Hepatocyte (in vitro differentiated cells): ENCODE measurements at regions not wholly inside any gene's neighbourhood (a gene's known extent, or its start where the extent isn't known, plus 50 kb on each side); places are given as distances from the start of the nearest gene placed in this dataset.

ENCODE experiments used
- DNase-seq: peaks from one replicate; pipeline ENCODE4 v3.0.0-alpha.2; 2016; ENCODE audit warnings: low spot score
- H2AFZ ChIP-seq: fragments of 200-600 bp; sonication (generic); 2 replicates; pipeline ENCODE4 v1.6.0; 2016; ENCODE audit warnings: antibody characterized with exemption, mild to moderate bottlenecking
- H3K27ac ChIP-seq: fragments of 200-600 bp; sonication (generic); 2 replicates; pipeline ENCODE4 v1.5.1; 2016; ENCODE audit warnings: mild to moderate bottlenecking
- H3K27me3 ChIP-seq: fragments of 200-600 bp; sonication (generic); 2 replicates; pipeline ENCODE4 v1.6.1; 2016
- H3K36me3 ChIP-seq: fragments of 200-600 bp; sonication (generic); replicated peaks from 2 replicates; pipeline ENCODE4 v1.5.1; 2016; ENCODE audit warnings: low read depth; ENCODE audit not compliant: insufficient read depth
- H3K4me1 ChIP-seq: fragments of 200-600 bp; sonication (generic); 2 replicates; pipeline ENCODE4 v1.5.1; 2016; ENCODE audit warnings: mild to moderate bottlenecking, moderate library complexity; ENCODE audit not compliant: insufficient read depth
- H3K4me2 ChIP-seq: fragments of 200-600 bp; sonication (generic); 2 replicates; pipeline ENCODE4 v1.6.0; 2016
- H3K4me3 ChIP-seq: fragments of 200-600 bp; sonication (generic); 2 replicates; pipeline ENCODE4 v1.5.1; 2016; ENCODE audit warnings: mild to moderate bottlenecking
- H3K79me2 ChIP-seq: fragments of 200-600 bp; sonication (generic); 2 replicates; pipeline ENCODE4 v1.6.0; 2017; ENCODE audit warnings: mild to moderate bottlenecking
- H3K9me2 ChIP-seq: fragments of 200-600 bp; sonication (generic); replicated peaks from 2 replicates; pipeline ENCODE4 v1.6.0; 2017; ENCODE audit warnings: mild to moderate bottlenecking; ENCODE audit not compliant: insufficient read depth
- H3K9me3 ChIP-seq: fragments of 200-600 bp; sonication (generic); 2 replicates; pipeline ENCODE4 v1.5.1; 2016; ENCODE audit warnings: low read depth, mild to moderate bottlenecking
- H4K20me1 ChIP-seq: fragments of 200-600 bp; sonication (generic); 2 replicates; pipeline ENCODE4 v1.6.0; 2016; ENCODE audit warnings: mild to moderate bottlenecking; ENCODE audit not compliant: insufficient read depth, poor library complexity, severe bottlenecking
- EZH2 ChIP-seq: fragments of 200-600 bp; sonication (generic); IDR thresholded peaks from 2 replicates; pipeline ENCODE4 v1.6.1; 2016; ENCODE audit warnings: antibody characterized with exemption, mild to moderate bottlenecking, borderline replicate concordance
- EZH2phosphoT487 ChIP-seq: fragments of 200-600 bp; sonication (generic); IDR thresholded peaks from one replicate; pipeline ENCODE4 v1.6.1; 2018; ENCODE audit warnings: antibody characterized with exemption, mild to moderate bottlenecking, low read depth, moderate library complexity; ENCODE audit not compliant: unreplicated experiment, severe bottlenecking
- WGBS: methylation state at CpG from one replicate; pipeline ENCODE4 v1.1.6; 2016; ENCODE audit warnings: low lambda C conversion rate; ENCODE audit errors: missing lambda C conversion rate; 5-methylcytosine and 5-hydroxymethylcytosine counted together
- TF ChIP-seq, protein P1 (sequence below): fragments of 200-600 bp; sonication (generic); IDR thresholded peaks from 2 replicates; pipeline ENCODE4 v1.5.1; 2016; ENCODE audit warnings: antibody characterized with exemption, mild to moderate bottlenecking; ENCODE audit not compliant: poor library complexity

DNA sequence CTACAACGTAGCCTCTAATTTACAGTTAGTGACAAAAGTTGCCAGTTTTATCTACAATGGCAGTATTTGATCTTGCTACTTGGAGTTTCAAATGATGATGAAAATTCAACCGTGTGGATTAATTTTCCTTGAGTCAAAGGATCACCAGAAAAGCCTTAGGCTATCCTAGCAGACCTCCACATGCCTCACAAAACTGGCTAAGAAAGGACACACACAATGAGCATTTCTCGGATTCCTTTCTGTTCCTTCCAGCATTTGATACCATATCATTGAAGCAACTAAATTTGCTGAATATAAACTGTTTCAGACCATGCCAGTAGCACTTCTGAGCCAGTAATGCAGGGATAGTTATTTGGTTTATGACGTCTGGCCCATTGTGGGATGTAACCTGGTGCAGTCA is 587.4 kb upstream of the MDFIC2 start:
- Histone ChIP-seq H3K36me3 (no peaks in the 10 kb centered on the region), H3K4me1 (no peaks in the 10 kb centered on the region), H2AFZ (no peak overlapping the region), H4K20me1 (no peaks in the 10 kb centered on the region), H3K27ac (no peak overlapping the region), H3K27me3 (no peaks in the 10 kb centered on the region), H3K9me3 (no peaks in the 10 kb centered on the region), H3K79me2 (no peaks in the 10 kb centered on the region), H3K9me2 (no peaks in the 10 kb centered on the region), H3K4me3 (no peak overlapping the region), H3K4me2 (no peak overlapping the region)
- TF ChIP-seq, protein P1, sequence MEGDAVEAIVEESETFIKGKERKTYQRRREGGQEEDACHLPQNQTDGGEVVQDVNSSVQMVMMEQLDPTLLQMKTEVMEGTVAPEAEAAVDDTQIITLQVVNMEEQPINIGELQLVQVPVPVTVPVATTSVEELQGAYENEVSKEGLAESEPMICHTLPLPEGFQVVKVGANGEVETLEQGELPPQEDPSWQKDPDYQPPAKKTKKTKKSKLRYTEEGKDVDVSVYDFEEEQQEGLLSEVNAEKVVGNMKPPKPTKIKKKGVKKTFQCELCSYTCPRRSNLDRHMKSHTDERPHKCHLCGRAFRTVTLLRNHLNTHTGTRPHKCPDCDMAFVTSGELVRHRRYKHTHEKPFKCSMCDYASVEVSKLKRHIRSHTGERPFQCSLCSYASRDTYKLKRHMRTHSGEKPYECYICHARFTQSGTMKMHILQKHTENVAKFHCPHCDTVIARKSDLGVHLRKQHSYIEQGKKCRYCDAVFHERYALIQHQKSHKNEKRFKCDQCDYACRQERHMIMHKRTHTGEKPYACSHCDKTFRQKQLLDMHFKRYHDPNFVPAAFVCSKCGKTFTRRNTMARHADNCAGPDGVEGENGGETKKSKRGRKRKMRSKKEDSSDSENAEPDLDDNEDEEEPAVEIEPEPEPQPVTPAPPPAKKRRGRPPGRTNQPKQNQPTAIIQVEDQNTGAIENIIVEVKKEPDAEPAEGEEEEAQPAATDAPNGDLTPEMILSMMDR = no peak
- TF ChIP-seq EZH2 (no peak), EZH2phosphoT487 (no peak)
- DNase-seq = no peak
- WGBS = 63% methylated on average over 4 of the region's 4 CpGs

DNA sequence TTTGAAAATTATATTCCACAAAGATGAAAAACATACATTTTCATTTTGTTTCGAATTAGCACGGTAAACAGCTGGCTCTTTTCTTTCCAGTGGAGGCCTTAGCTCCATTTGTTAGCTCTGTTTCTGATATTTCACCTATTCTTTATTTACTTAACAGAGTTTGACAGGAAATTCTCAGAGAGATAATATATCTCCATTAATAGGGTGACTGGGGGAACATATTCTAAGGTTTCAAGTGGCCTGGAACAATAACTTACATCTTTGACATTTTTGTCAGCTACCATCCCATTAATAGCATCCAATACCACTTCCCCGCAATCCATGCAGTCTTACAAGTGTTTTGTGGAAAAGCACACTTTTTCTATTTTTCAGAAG is 577.6 kb upstream of the MDFIC2 start:
- Histone ChIP-seq H3K27ac (no peak overlapping the region), H4K20me1 (no peaks in the 10 kb centered on the region), H3K27me3 (no peaks in the 10 kb centered on the region), H3K36me3 (no peaks in the 10 kb centered on the region), H3K4me1 (no peaks in the 10 kb centered on the region), H3K9me2 (no peaks in the 10 kb centered on the region), H3K4me3 (no peak overlapping the region), H2AFZ (no peak overlapping the region), H3K9me3 (no peaks in the 10 kb centered on the region), H3K79me2 (no peaks in the 10 kb centered on the region), H3K4me2 (no peak overlapping the region)
- no peak for DNase-seq
- TF ChIP-seq, protein P1 = no peak
- no peak for TF ChIP-seq EZH2
- no peak for TF ChIP-seq EZH2phosphoT487
- WGBS = 71% methylated on average over 3 of the region's 3 CpGs

DNA sequence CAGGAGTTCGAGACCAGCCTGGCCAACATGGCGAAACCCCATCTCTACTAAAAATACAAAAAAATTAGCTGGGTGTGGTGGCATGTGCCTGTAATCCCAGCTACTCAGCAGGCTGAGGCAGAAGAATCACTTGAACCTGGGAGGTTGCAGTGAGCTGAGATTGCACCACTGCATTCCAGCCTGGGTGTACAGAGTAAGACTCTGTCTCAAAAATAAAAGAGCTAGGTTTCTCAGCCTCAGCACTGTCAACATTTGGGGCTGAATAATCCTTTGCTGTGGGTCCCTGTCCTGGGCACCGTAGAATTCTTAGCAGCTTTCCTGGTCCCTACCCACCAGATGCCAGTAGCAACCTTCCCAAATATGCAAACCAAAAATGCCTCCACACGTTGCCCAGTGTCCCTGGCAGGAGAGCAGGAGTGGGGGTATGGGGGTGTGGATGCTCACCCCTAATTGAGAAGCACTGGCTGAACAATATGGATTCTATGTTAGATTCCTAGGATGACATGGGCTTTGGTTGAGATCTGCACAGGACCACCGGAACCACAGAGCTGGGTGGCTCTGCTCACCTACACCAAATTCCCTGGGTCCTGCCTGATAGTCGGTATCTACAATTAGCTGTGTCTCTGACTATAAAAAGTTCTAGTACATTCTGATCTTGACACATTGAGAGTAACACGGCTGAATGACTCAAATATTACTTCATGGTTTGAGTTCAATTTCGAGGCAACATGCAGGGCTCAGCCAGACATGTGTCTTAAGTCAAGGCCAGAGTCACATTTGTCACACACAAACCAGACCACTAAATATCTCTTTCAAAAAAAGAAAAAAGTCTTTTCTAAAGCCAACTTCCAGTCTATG is 577.0 kb upstream of the MDFIC2 start:
- Histone ChIP-seq H3K36me3 (no peaks in the 10 kb centered on the region), H2AFZ (no peak overlapping the region), H3K4me1 (no peaks in the 10 kb centered on the region), H3K9me3 (no peaks in the 10 kb centered on the region), H3K4me2 (no peak overlapping the region), H3K27me3 (no peaks in the 10 kb centered on the region), H3K79me2 (no peaks in the 10 kb centered on the region), H3K9me2 (no peaks in the 10 kb centered on the region), H3K27ac (no peak overlapping the region), H4K20me1 (no peaks in the 10 kb centered on the region), H3K4me3 (no peak overlapping the region)
- WGBS = 64% methylated on average over 8 of the region's 8 CpGs
- no peak for TF ChIP-seq EZH2phosphoT487
- TF ChIP-seq, protein P1 = no peak
- no peak for DNase-seq
